GM23338 (cell line): ENCODE measurements at regions not wholly inside any gene's neighbourhood (a gene's known extent, or its start where the extent isn't known, plus 50 kb on each side); places are given as distances from the start of the nearest gene placed in this dataset.

Experiments used
- ATAC-seq: fragments of 200-7000 bp; cut with Tn5 transposase; 3 replicates; pipeline ENCODE4 v1.9.1; 2020
- DNase-seq: peaks from one replicate; pipeline ENCODE4 v3.0.0-alpha.2; 2015; ENCODE audit warnings: low spot score
- H2AFZ ChIP-seq: fragments of 200-600 bp; sonication (generic); 2 replicates; pipeline ENCODE4 v1.8.0; 2016; ENCODE audit warnings: antibody characterized with exemption, mild to moderate bottlenecking, moderate library complexity
- H3F3A ChIP-seq: fragments of 200-600 bp; sonication (generic); replicated peaks from 2 replicates; pipeline ENCODE4 v1.8.0; 2017; ENCODE audit warnings: antibody characterized with exemption, mixed run types, low read depth
- H3K27ac ChIP-seq: fragments of 200-600 bp; sonication (generic); 2 replicates; pipeline ENCODE4 v1.6.1; 2016; ENCODE audit warnings: low read depth
- H3K27me3 ChIP-seq: fragments of 200-600 bp; sonication (generic); 2 replicates; pipeline ENCODE4 v1.8.0; 2016; ENCODE audit warnings: mild to moderate bottlenecking, mixed run types, moderate library complexity; ENCODE audit not compliant: insufficient read depth
- H3K36me3 ChIP-seq: fragments of 200-600 bp; sonication (generic); 2 replicates; pipeline ENCODE4 v1.8.0; 2016; ENCODE audit warnings: mild to moderate bottlenecking; ENCODE audit not compliant: insufficient read depth
- H3K4me1 ChIP-seq: fragments of 200-600 bp; sonication (generic); 2 replicates; pipeline ENCODE4 v1.8.0; 2016; ENCODE audit warnings: mild to moderate bottlenecking, moderate library complexity; ENCODE audit not compliant: insufficient read depth
- H3K4me2 ChIP-seq: fragments of 200-600 bp; sonication (generic); 2 replicates; pipeline ENCODE4 v1.7.1; 2017; ENCODE audit warnings: mixed run types
- H3K4me3 ChIP-seq: fragments of 200-600 bp; sonication (generic); 2 replicates; pipeline ENCODE4 v1.6.1; 2016; ENCODE audit warnings: mixed run types
- H3K79me2 ChIP-seq: fragments of 200-600 bp; sonication (generic); replicated peaks from 2 replicates; pipeline ENCODE4 v1.8.0; 2017; ENCODE audit warnings: mild to moderate bottlenecking; ENCODE audit not compliant: insufficient read depth
- H3K9me2 ChIP-seq: fragments of 200-600 bp; sonication (generic); 2 replicates; pipeline ENCODE4 v1.8.0; 2017; ENCODE audit not compliant: insufficient read depth
- H4K20me1 ChIP-seq: fragments of 200-600 bp; sonication (generic); replicated peaks from 2 replicates; pipeline ENCODE4 v1.8.0; 2017; ENCODE audit warnings: mild to moderate bottlenecking; ENCODE audit not compliant: insufficient read depth
- H3K27ac Mint-ChIP-seq: 2 replicates; pipeline ENCODE4 v1.8.0; 2020; ENCODE audit warnings: inconsistent platforms, mild to moderate bottlenecking, moderate library complexity, mixed read lengths
- H3K27me3 Mint-ChIP-seq: 3 replicates; pipeline ENCODE4 v1.8.0; 2022; ENCODE audit warnings: low read depth, mild to moderate bottlenecking, moderate library complexity, mixed read lengths, inconsistent platforms; ENCODE audit not compliant: insufficient read depth, poor library complexity
- H3K36me3 Mint-ChIP-seq: 3 replicates; pipeline ENCODE4 v1.8.0; 2021; ENCODE audit warnings: low read depth, mild to moderate bottlenecking, inconsistent platforms, moderate library complexity, mixed read lengths
- H3K4me1 Mint-ChIP-seq: 3 replicates; pipeline ENCODE4 v1.8.0; 2020; ENCODE audit warnings: mild to moderate bottlenecking, inconsistent platforms, mixed read lengths
- H3K4me3 Mint-ChIP-seq: 3 replicates; pipeline ENCODE4 v1.8.0; 2021; ENCODE audit warnings: moderate library complexity, mild to moderate bottlenecking, inconsistent platforms, mixed read lengths
- H3K9me3 Mint-ChIP-seq: 3 replicates; pipeline ENCODE4 v1.8.0; 2020; ENCODE audit warnings: moderate library complexity, mild to moderate bottlenecking, inconsistent platforms, mixed read lengths
- CTCF ChIP-seq, 2 experiments: fragments of 200-600 bp in 1 of 2; sonication (generic) in 1 of 2; conservative IDR thresholded peaks; 2 replicates each; pipeline versions ENCODE4 v1.5.1 to v1.6.1; 2016 to 2017; ENCODE audit warnings: antibody characterized with exemption in 2 of 2, low read depth in 2 of 2, mild to moderate bottlenecking in 2 of 2, moderate library complexity in 1 of 2
- EZH2phosphoT487 ChIP-seq: fragments of 200-600 bp; sonication (generic); IDR thresholded peaks from one replicate; pipeline ENCODE4 v1.8.1; 2018; ENCODE audit warnings: antibody characterized with exemption; ENCODE audit not compliant: unreplicated experiment
- ZNF114 ChIP-seq: fragments of 250-450 bp; sonication (Bioruptor Pico); IDR thresholded peaks from 2 replicates; pipeline ENCODE4 v1.5.0; 2020; ENCODE audit warnings: mild to moderate bottlenecking, moderate library complexity
- ZNF331 ChIP-seq: fragments of 250-450 bp; sonication (Bioruptor Pico); IDR thresholded peaks from 2 replicates; pipeline ENCODE4 v1.5.0; 2020; ENCODE audit warnings: low read depth, mild to moderate bottlenecking, moderate library complexity
- TF ChIP-seq, protein P1 (sequence below): IDR thresholded peaks from one replicate; pipeline ENCODE4 v1.6.1; 2018; ENCODE audit warnings: antibody characterized with exemption; ENCODE audit not compliant: unreplicated experiment

- H3K27ac ChIP-seq, result no peak overlapping the region
- Mint-ChIP-seq H3K27ac (no peak overlapping the region), H3K9me3 (no peaks in the 10 kb centered on the region; the same call in 2 of the 3 replicates), H3K4me3 (no peak overlapping the region), H3K27me3 (peaks cover 2% of the 10 kb centered on the region), H3K4me1 (peaks cover 26% of the 10 kb centered on the region), H3K36me3 (no peaks in the 10 kb centered on the region)
- no peak overlapping the region for H3K4me2 ChIP-seq
- DNase-seq (peak; percentile 83), ATAC-seq (peak; percentile 61)
- peak overlapping the region; percentile 8; the same call in 1 of the 2 replicates for H2AFZ ChIP-seq
- 0 out of 2 replicates have a peak, but pooled peaks cover 7% of the 10 kb centered on the region for H3K9me2 ChIP-seq
- H3K36me3 ChIP-seq, result 0 out of 2 replicates have a peak, but pooled peaks cover 2% of the 10 kb centered on the region
- peaks cover 26% of the 10 kb centered on the region for H3K4me1 ChIP-seq
- no peaks in the 10 kb centered on the region for H3K79me2 ChIP-seq
- H3K4me3 ChIP-seq, result no peak overlapping the region
- no peaks in the 10 kb centered on the region for H4K20me1 ChIP-seq
- no peaks in the 10 kb centered on the region for H3F3A ChIP-seq
- TF ChIP-seq ZNF114 (CRISPR knock-in tag), result no peak
- TF ChIP-seq CTCF (conservative IDR thresholded peaks at IDR 0.05; ENCODE audit: low read depth in 2 of 2), result peak; percentile 91 to 98
- no peaks in the 10 kb centered on the region for H3K27me3 ChIP-seq
Observed at GRCh38 chr4:138680989-138681604, 334.5 kb upstream of the NOCT start.

- H3K4me1 Mint-ChIP-seq, result peaks cover 26% of the 10 kb centered on the region
- Histone ChIP-seq H3K4me2 (no peak overlapping the region), H3K27me3 (no peaks in the 10 kb centered on the region), H3F3A (no peaks in the 10 kb centered on the region), H3K4me1 (peaks cover 26% of the 10 kb centered on the region), H3K9me2 (0 out of 2 replicates have a peak, but pooled peaks cover 7% of the 10 kb centered on the region), H3K79me2 (no peaks in the 10 kb centered on the region), H3K36me3 (0 out of 2 replicates have a peak, but pooled peaks cover 2% of the 10 kb centered on the region), H3K27ac (no peak overlapping the region), H4K20me1 (no peaks in the 10 kb centered on the region), H3K4me3 (no peak overlapping the region), H2AFZ (no peak overlapping the region)
- no peaks in the 10 kb centered on the region for H3K9me3 Mint-ChIP-seq
- peak overlapping the region; percentile 61; the same call in 1 of the 2 replicates for H3K27ac Mint-ChIP-seq
- ATAC-seq (no peak), DNase-seq (no peak)
- TF ChIP-seq, protein P1, sequence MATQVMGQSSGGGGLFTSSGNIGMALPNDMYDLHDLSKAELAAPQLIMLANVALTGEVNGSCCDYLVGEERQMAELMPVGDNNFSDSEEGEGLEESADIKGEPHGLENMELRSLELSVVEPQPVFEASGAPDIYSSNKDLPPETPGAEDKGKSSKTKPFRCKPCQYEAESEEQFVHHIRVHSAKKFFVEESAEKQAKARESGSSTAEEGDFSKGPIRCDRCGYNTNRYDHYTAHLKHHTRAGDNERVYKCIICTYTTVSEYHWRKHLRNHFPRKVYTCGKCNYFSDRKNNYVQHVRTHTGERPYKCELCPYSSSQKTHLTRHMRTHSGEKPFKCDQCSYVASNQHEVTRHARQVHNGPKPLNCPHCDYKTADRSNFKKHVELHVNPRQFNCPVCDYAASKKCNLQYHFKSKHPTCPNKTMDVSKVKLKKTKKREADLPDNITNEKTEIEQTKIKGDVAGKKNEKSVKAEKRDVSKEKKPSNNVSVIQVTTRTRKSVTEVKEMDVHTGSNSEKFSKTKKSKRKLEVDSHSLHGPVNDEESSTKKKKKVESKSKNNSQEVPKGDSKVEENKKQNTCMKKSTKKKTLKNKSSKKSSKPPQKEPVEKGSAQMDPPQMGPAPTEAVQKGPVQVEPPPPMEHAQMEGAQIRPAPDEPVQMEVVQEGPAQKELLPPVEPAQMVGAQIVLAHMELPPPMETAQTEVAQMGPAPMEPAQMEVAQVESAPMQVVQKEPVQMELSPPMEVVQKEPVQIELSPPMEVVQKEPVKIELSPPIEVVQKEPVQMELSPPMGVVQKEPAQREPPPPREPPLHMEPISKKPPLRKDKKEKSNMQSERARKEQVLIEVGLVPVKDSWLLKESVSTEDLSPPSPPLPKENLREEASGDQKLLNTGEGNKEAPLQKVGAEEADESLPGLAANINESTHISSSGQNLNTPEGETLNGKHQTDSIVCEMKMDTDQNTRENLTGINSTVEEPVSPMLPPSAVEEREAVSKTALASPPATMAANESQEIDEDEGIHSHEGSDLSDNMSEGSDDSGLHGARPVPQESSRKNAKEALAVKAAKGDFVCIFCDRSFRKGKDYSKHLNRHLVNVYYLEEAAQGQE, result no peak
- no peak for TF ChIP-seq ZNF331 (CRISPR knock-in tag)
- no peak for TF ChIP-seq EZH2phosphoT487
- H3K36me3 Mint-ChIP-seq, result no peaks in the 10 kb centered on the region
- H3K4me3 Mint-ChIP-seq, result no peak overlapping the region
- no peaks in the 10 kb centered on the region for H3K27me3 Mint-ChIP-seq
Observed at GRCh38 chr4:138680256-138680655, 335.3 kb upstream of the NOCT start.
